ENCODE measurements at regions not wholly inside any gene's neighbourhood (a gene's known extent, or its start where the extent isn't known, plus 50 kb on each side); places are given as distances from the start of the nearest gene placed in this dataset.

DNA sequence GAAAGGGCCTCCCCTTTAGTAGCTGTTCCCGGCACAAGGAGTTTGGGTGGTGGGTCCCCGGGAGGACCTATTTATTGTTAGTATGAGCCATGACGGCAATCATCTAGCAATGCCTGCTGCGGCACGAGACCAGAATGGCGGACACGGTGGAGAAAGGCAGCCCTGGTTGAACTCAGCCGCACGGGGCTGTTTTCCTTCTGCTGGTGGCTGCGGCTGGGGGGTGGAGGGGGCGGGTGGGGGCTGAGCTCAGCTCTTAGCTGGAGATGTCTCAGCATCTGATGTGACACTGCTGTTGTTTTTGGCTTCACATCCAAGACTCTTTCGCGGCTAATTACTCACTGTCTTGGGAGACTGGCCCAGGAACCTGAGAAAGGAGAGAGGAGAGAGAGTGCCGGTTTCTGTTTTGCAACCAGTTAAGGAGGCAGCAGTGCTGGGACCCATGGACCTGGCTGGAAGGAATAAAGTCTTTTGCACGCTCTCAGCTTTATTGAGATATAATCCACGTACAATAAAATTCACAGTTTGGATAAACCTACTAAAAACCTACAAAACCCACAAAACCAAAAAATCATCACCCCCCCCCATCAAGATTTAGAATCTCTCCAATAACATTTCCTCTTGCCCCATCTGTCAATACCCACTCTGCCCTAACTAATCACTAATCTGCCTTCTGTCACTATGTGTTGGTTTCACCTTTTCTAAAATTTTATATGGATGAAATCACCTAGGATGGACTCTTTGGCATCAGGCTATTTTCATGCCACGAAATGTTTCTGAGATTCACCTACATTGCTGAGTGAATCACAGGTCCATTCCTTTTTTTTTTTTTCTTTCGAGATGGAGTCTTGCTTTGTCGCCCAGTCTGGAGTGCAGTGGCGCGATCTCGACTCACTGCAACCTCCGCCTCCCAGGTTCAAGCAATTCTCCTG, 81.8 kb upstream of the NEURL1B start:
- H3K9me3 ChIP-seq: no peaks in the 10 kb centered on the region
- peak overlapping the region in 3 of 4 donors; percentile 7 to 45 (median 27) for H3K4me3 ChIP-seq
- WGBS, 2 donors: 54% methylated on average over 13 of the region's 23 CpGs
- H3K4me1 ChIP-seq: peaks cover 18 to 99% (median 50%) of the 10 kb centered on the region in 3 donors
- H3K27ac ChIP-seq: peak overlapping the region; percentile 75 to 90 (median 84)
- H3K36me3 ChIP-seq: no peaks in the 10 kb centered on the region
- no peaks in the 10 kb centered on the region for H3K27me3 ChIP-seq
- no peak for DNase-seq
- intact Hi-C loops (cut with DNase I): no loop called here
- TF ChIP-seq POLR2A (IDR thresholded peaks at IDR 0.05): no peak
- TF ChIP-seq, protein P1, sequence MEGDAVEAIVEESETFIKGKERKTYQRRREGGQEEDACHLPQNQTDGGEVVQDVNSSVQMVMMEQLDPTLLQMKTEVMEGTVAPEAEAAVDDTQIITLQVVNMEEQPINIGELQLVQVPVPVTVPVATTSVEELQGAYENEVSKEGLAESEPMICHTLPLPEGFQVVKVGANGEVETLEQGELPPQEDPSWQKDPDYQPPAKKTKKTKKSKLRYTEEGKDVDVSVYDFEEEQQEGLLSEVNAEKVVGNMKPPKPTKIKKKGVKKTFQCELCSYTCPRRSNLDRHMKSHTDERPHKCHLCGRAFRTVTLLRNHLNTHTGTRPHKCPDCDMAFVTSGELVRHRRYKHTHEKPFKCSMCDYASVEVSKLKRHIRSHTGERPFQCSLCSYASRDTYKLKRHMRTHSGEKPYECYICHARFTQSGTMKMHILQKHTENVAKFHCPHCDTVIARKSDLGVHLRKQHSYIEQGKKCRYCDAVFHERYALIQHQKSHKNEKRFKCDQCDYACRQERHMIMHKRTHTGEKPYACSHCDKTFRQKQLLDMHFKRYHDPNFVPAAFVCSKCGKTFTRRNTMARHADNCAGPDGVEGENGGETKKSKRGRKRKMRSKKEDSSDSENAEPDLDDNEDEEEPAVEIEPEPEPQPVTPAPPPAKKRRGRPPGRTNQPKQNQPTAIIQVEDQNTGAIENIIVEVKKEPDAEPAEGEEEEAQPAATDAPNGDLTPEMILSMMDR (IDR thresholded peaks at IDR 0.05): no peak

DNA sequence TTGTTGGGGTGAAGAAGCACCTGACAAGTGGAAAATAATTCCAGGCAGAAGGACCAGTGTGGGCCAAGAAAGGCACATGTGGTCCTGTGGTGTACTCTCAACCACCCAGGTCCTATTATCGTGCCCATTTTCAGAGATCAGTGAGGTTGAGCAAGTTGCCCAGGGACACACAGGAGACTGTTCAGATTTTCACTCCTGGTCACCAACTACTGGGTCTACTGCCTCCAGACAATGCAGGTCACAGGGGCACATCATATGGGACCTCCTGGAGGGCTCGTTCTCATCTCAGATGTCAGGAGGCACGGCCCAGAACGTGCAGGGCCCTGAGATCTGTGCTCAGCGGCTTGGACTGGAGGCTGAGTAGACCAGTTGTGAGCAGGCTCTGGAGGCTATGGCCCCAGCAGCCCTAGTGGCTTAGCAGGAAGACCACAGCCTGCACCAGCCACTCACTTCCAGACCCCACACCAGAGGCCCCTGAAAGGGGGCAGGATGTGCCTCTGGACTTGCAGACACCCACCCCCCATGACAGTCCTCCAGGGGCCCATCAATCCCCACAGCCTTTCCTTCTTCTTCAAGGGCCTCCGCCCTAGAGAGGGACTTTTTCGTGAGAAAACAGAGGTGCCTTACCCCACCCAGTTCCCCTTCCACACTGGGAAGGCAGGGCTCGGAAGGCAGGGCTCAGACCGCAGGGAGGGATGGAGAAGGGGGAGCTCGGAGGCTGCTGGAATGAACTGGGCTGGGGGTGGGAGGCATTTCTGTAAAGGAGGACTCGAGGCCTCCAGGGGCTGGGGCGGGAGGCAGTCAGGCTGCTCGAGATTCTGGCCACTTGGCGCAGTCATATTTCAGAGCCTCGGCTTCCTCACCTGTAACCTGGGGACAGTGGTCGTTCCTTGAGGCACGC, 82.7 kb upstream of the NEURL1B start:
- no peaks in the 10 kb centered on the region for H3K27me3 ChIP-seq
- no peaks in the 10 kb centered on the region for H3K9me3 ChIP-seq
- TF ChIP-seq, protein P1 (IDR thresholded peaks at IDR 0.05): no peak
- no peak for TF ChIP-seq POLR2A (IDR thresholded peaks at IDR 0.05)
- intact Hi-C loops (cut with DNase I): no loop called here
- no peak for DNase-seq
- H3K4me1 ChIP-seq: peaks cover 14 to 92% (median 50%) of the 10 kb centered on the region in 3 donors
- H3K27ac ChIP-seq: peak overlapping the region; percentile 75 to 90 (median 84)
- no peaks in the 10 kb centered on the region for H3K36me3 ChIP-seq
- peak overlapping the region in 3 of 4 donors; percentile 7 to 45 (median 27) for H3K4me3 ChIP-seq
- 56 to 66% methylated on average over 7 to 16 of the region's 17 CpGs for WGBS, 2 donors

DNA sequence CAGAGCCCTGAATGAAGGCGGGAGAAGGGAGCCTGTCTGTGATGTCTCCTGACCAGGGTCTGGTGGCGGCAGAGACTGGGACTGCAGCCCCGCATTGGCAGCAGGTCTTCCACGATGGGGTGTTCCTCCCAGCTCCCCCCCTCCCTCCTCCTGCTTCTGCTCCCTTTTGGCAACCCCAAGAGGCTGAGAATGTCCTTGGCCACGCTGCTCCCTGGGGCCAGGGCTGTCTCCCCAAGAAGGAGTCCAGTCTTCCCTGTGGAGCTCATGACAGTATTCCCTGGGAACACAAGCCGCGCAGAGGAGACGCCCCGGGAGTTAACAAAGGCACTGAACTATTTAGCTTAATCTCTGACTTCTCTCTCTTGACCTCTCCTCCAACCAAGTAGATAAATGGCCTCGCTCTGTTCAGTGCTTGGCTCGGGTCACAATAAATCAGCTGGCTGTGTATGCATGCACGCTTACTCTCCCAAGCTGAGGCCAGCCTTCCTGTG, 84.0 kb upstream of the NEURL1B start:
- intact Hi-C loops (cut with DNase I): no loop called here
- no peak for TF ChIP-seq POLR2A (IDR thresholded peaks at IDR 0.05)
- TF ChIP-seq, protein P1 (IDR thresholded peaks at IDR 0.05): peak in 1 of 6 experiments; percentile 12
- H3K36me3 ChIP-seq: no peaks in the 10 kb centered on the region
- no peak for DNase-seq
- H3K27me3 ChIP-seq: no peaks in the 10 kb centered on the region
- peak overlapping the region; percentile 16 to 90 (median 84) for H3K27ac ChIP-seq
- H3K9me3 ChIP-seq: no peaks in the 10 kb centered on the region
- H3K4me1 ChIP-seq: peaks cover 14 to 79% (median 50%) of the 10 kb centered on the region in 3 donors
- H3K4me3 ChIP-seq: no peak overlapping the region
- 60 to 62% methylated on average over 7 to 11 of the region's 12 CpGs for WGBS, 2 donors

DNA sequence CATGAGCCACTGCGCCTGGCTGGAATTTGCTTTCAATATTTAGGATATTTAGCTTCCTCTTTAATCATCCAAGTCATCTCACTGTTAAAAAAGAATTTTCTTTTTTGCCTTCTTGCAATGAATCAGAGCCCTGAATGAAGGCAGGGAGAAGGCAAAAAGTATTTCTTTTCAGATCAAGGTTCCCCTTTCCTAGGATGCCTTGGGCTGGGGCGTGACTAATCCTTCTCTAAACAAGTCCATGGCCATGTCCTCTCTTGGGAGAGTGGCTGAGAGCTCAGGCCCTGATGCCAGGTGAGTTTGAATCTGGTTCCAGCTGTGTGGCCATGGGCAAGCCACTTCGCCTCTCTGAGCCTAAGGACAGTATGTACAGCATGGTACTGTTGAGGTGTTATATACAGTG, 84.8 kb upstream of the NEURL1B start:
- Histone ChIP-seq H3K36me3 (no peaks in the 10 kb centered on the region), H3K27ac (peak overlapping the region; percentile 16 to 90 (median 84)), H3K9me3 (no peaks in the 10 kb centered on the region), H3K4me3 (no peak overlapping the region), H3K4me1 (peaks cover 14 to 72% (median 44%) of the 10 kb centered on the region in 3 donors), H3K27me3 (no peaks in the 10 kb centered on the region)
- intact Hi-C loops (cut with DNase I): no loop called here
- 50 to 56% methylated on average over 3 of the region's 3 CpGs for WGBS, 2 donors
- TF ChIP-seq, protein P1 (IDR thresholded peaks at IDR 0.05): no peak
- no peak for TF ChIP-seq POLR2A (IDR thresholded peaks at IDR 0.05)
- no peak for DNase-seq

All from esophagus squamous epithelium (tissue), 5 donors.